SK-N-MC (cell line): ENCODE measurements at regions not wholly inside any gene's neighbourhood (a gene's known extent, or its start where the extent isn't known, plus 50 kb on each side); places are given as distances from the start of the nearest gene placed in this dataset.

Experiments
- EZH2 ChIP-seq: fragments of 200-600 bp; sonication (generic); IDR thresholded peaks from one replicate; pipeline ENCODE4 v1.6.1; 2017; ENCODE audit warnings: antibody characterized with exemption
- FOXP2 ChIP-seq: optimal IDR thresholded peaks from 2 replicates; pipeline ENCODE3; 2011; ENCODE audit warnings: mild to moderate bottlenecking, moderate library complexity; ENCODE audit not compliant: insufficient read depth; ENCODE audit errors: extremely low read length, control extremely low read depth
- POLR2AphosphoS5 ChIP-seq: IDR thresholded peaks from 2 replicates; pipeline ENCODE4 v1.6.1; 2012; ENCODE audit warnings: mild to moderate bottlenecking, low read depth, low read length, borderline replicate concordance

GRCh38 chr2:213232649-213233437 lies 51.4 kb upstream of the SPAG16 start:
- TF ChIP-seq POLR2AphosphoS5 = no peak
- no peak for TF ChIP-seq FOXP2
- TF ChIP-seq EZH2 = no peak
